ENCODE measurements at regions not wholly inside any gene's neighbourhood (a gene's known extent, or its start where the extent isn't known, plus 50 kb on each side); places are given as distances from the start of the nearest gene placed in this dataset.

GRCh38 chr4:119833611-119834010 lies 205.0 kb upstream of the PDE5A start:
- no peak for ATAC-seq (ENCODE audit: low FRiP score)
- no peak for DNase-seq (ENCODE audit: low spot score)
- no peak for TF ChIP-seq CTCF (IDR thresholded peaks at IDR 0.05)

- ATAC-seq (ENCODE audit: low FRiP score) (no peak), DNase-seq (ENCODE audit: low spot score) (no peak)
- no peak for TF ChIP-seq CTCF (IDR thresholded peaks at IDR 0.05)
Measured at GRCh38 chr4:119832776-119833175, 204.2 kb upstream of the PDE5A start.

DNA sequence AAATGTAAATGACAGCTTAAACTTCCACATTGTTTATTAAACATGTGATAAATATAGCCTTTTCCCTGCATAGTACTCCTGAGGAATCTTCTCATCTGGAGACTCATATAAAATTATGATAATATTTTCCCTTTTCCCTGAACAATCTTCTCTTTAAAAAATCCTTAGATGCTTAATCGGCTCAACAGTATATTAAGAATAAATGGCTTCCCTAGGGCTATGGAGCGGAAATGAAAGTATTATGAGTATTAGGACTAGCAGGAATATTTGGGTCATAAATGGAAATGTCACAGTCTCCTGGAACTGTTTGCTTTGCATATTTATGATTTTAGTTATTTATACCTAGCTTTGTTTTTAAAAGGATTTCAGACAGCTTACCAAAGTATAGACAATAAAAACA lies 200.7 kb upstream of the PDE5A start:
- no peak for TF ChIP-seq CTCF (IDR thresholded peaks at IDR 0.05)
- DNase-seq (ENCODE audit: low spot score) (no peak), ATAC-seq (ENCODE audit: low FRiP score) (no peak)

- TF ChIP-seq CTCF (IDR thresholded peaks at IDR 0.05): no peak
- no peak for DNase-seq (ENCODE audit: low spot score)
- no peak for ATAC-seq (ENCODE audit: low FRiP score)
Measured at GRCh38 chr4:119825696-119826095, 197.1 kb upstream of the PDE5A start.

DNA sequence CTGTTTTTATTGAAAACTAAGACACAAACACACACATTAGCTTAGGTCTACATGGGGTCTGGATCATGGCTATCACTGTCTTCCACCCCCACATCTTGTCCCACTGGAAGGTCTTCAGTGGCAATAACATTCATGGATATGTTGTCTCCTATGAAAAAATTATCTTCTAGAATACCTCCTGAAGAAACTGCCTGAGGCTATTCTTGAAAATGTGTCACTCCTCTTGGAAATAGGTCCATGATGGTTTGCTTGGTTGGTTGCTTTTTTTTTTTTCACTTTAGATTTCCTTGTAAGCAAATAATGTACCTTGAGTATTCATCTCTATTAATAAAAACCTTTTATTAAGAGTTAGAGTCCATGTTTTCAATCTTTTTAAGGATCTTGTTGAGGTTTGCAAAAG lies 195.3 kb upstream of the PDE5A start:
- ATAC-seq (ENCODE audit: low FRiP score) (no peak), DNase-seq (ENCODE audit: low spot score) (no peak)
- TF ChIP-seq CTCF (IDR thresholded peaks at IDR 0.05): no peak

GRCh38 chr4:119823045-119823444 lies 194.4 kb upstream of the PDE5A start:
- DNase-seq (ENCODE audit: low spot score) (no peak), ATAC-seq (ENCODE audit: low FRiP score) (no peak)
- TF ChIP-seq CTCF (IDR thresholded peaks at IDR 0.05): no peak

DNA sequence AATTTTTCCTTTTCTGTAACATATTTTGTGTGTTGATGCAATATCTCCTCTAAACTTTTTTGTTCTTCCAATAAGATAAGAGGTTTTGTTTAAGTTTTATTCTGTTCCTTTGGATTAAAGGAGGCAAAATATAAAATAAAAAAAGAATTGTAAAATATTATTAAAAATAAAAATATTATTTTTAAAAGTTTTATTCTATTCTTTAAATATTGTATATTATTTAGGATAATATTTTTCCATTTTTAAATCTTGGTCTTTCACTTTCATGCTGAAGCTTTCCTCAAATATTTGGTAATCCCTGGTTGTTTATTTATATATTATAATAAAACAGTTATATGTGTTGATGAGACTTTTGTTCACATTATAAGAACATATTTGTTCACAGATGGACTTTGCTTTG lies 187.9 kb upstream of the PDE5A start:
- ATAC-seq (ENCODE audit: low FRiP score): no peak
- no peak for TF ChIP-seq CTCF (IDR thresholded peaks at IDR 0.05)

More for the DNA sequence above, 187.9 kb upstream of the PDE5A start:
- no peak for DNase-seq (ENCODE audit: low spot score)
